Progenitor cell of endocrine pancreas (in vitro differentiated cells): ENCODE measurements at regions not wholly inside any gene's neighbourhood (a gene's known extent, or its start where the extent isn't known, plus 50 kb on each side); places are given as distances from the start of the nearest gene placed in this dataset.

ENCODE experiments used
- DNase-seq: peaks from one replicate; pipeline ENCODE4 v3.0.0; 2021; ENCODE audit warnings: low spot score; ENCODE audit not compliant: unreplicated experiment
- H3K27ac Mint-ChIP-seq: 2 replicates; pipeline ENCODE4 v1.8.0; 2021; ENCODE audit warnings: mild to moderate bottlenecking, moderate library complexity, mixed read lengths
- H3K27me3 Mint-ChIP-seq: 2 replicates; pipeline ENCODE4 v1.8.0; 2021; ENCODE audit warnings: mixed read lengths
- H3K36me3 Mint-ChIP-seq: 2 replicates; pipeline ENCODE4 v1.8.0; 2022; ENCODE audit warnings: mixed read lengths; ENCODE audit not compliant: insufficient read depth
- H3K4me1 Mint-ChIP-seq: 2 replicates; pipeline ENCODE4 v1.8.0; 2021; ENCODE audit warnings: low read depth, mixed read lengths
- H3K4me3 Mint-ChIP-seq: 2 replicates; pipeline ENCODE4 v1.8.0; 2021; ENCODE audit warnings: low read depth, mild to moderate bottlenecking, moderate library complexity, mixed read lengths
- H3K9me3 Mint-ChIP-seq: 2 replicates; pipeline ENCODE4 v1.8.0; 2021; ENCODE audit warnings: low read depth, mixed read lengths
- CTCF ChIP-seq: fragments of 200-600 bp; sonication (generic); IDR thresholded peaks from one replicate; pipeline ENCODE4 v1.5.0; 2021; ENCODE audit warnings: antibody characterized with exemption, mild to moderate bottlenecking; ENCODE audit not compliant: unreplicated experiment

- Mint-ChIP-seq H3K27ac (no peak overlapping the region), H3K4me3 (no peak overlapping the region), H3K9me3 (peaks cover 9% of the 10 kb centered on the region), H3K36me3 (peaks cover 3% of the 10 kb centered on the region), H3K27me3 (no peaks in the 10 kb centered on the region), H3K4me1 (peaks cover 6% of the 10 kb centered on the region)
- no peak for DNase-seq
- TF ChIP-seq CTCF, result no peak
Measured at GRCh38 chr6:147888374-147888773, 379.9 kb downstream of the SAMD5 start.

GRCh38 chr6:147891671-147892070 lies 383.2 kb downstream of the SAMD5 start:
- DNase-seq, result no peak
- no peak overlapping the region for H3K4me3 Mint-ChIP-seq
- H3K36me3 Mint-ChIP-seq, result peaks cover 3% of the 10 kb centered on the region
- peaks cover 9% of the 10 kb centered on the region for H3K9me3 Mint-ChIP-seq
- no peak for TF ChIP-seq CTCF
- H3K27ac Mint-ChIP-seq, result no peak overlapping the region
- no peaks in the 10 kb centered on the region for H3K27me3 Mint-ChIP-seq
- H3K4me1 Mint-ChIP-seq, result peaks cover 6% of the 10 kb centered on the region

DNA sequence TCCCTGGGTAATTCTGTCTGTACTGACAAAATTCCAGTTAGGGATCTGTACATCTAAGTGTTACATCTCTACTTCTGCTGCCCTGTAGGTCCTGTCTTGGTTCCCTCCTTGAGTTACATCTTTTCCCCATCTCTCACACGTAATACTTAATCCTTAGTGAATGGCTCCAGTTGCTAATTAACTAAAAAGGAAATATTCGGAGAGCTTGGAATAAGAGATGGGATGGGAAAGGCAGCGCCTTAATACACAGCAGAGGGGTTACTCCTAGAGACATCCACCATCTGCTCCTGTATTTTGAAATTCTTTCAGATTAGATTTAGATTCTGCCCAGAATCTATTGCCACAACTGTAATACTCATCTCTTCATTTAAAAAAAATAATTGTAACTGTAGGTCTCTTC lies 384.0 kb downstream of the SAMD5 start:
- peaks cover 6% of the 10 kb centered on the region for H3K4me1 Mint-ChIP-seq
- H3K9me3 Mint-ChIP-seq, result peaks cover 4% of the 10 kb centered on the region
- H3K36me3 Mint-ChIP-seq, result peaks cover 3% of the 10 kb centered on the region
- no peaks in the 10 kb centered on the region for H3K27me3 Mint-ChIP-seq
- no peak for TF ChIP-seq CTCF
- no peak overlapping the region for H3K27ac Mint-ChIP-seq
- H3K4me3 Mint-ChIP-seq, result no peak overlapping the region
- DNase-seq, result no peak

GRCh38 chr6:147895272-147895671 lies 386.8 kb downstream of the SAMD5 start:
- no peak for TF ChIP-seq CTCF
- Mint-ChIP-seq H3K27ac (no peak overlapping the region), H3K36me3 (no peaks in the 10 kb centered on the region), H3K4me1 (peaks cover 7% of the 10 kb centered on the region), H3K9me3 (no peaks in the 10 kb centered on the region), H3K4me3 (no peak overlapping the region), H3K27me3 (peaks cover 3% of the 10 kb centered on the region)
- no peak for DNase-seq

GRCh38 chr6:147900247-147900830 lies 391.8 kb downstream of the SAMD5 start:
- H3K4me1 Mint-ChIP-seq, result peaks cover 2% of the 10 kb centered on the region
- DNase-seq, result no peak
- no peak for TF ChIP-seq CTCF
- no peaks in the 10 kb centered on the region for H3K36me3 Mint-ChIP-seq
- no peak overlapping the region for H3K27ac Mint-ChIP-seq
- H3K9me3 Mint-ChIP-seq, result no peaks in the 10 kb centered on the region
- no peak overlapping the region for H3K4me3 Mint-ChIP-seq
- peaks cover 3% of the 10 kb centered on the region for H3K27me3 Mint-ChIP-seq
